H9 (cell line): ENCODE measurements at regions not wholly inside any gene's neighbourhood (a gene's known extent, or its start where the extent isn't known, plus 50 kb on each side); places are given as distances from the start of the nearest gene placed in this dataset.

Experiments
- DNase-seq: peaks from one replicate; pipeline ENCODE4 v3.0.0-alpha.2; 2017
- H2AFZ ChIP-seq: one replicate; pipeline ENCODE4 v1.6.1; 2013; ENCODE audit warnings: mild to moderate bottlenecking, low read length, control low read depth, moderate library complexity
- H2AK5ac ChIP-seq: 2 replicates; pipeline ENCODE4 v1.6.1; 2013; ENCODE audit warnings: low read length, control low read depth, mixed read lengths; ENCODE audit not compliant: insufficient read length
- H2BK120ac ChIP-seq: one replicate; pipeline ENCODE4 v1.6.1; 2013; ENCODE audit warnings: low read depth, mild to moderate bottlenecking, low read length, control low read depth, inconsistent platforms; ENCODE audit not compliant: poor library complexity, severe bottlenecking
- H2BK12ac ChIP-seq: 2 replicates; pipeline ENCODE4 v1.6.1; 2013; ENCODE audit warnings: low read length, control low read depth, mixed read lengths, low read depth; ENCODE audit not compliant: insufficient read length
- H2BK15ac ChIP-seq: 2 replicates; pipeline ENCODE4 v1.6.1; 2013; ENCODE audit warnings: low read depth, low read length, control low read depth
- H2BK20ac ChIP-seq: one replicate; pipeline ENCODE4 v1.6.1; 2013; ENCODE audit warnings: low read depth, mild to moderate bottlenecking, low read length, control low read depth, inconsistent platforms; ENCODE audit not compliant: poor library complexity, severe bottlenecking
- H2BK5ac ChIP-seq: 2 replicates; pipeline ENCODE4 v1.6.1; 2013; ENCODE audit warnings: low read length, control low read depth, mixed read lengths; ENCODE audit not compliant: insufficient read length
- H3K14ac ChIP-seq: 2 replicates; pipeline ENCODE4 v1.6.1; 2013; ENCODE audit warnings: low read length, control low read depth; ENCODE audit not compliant: insufficient read depth
- H3K18ac ChIP-seq: 2 replicates; pipeline ENCODE4 v1.6.1; 2013; ENCODE audit warnings: low read depth, mild to moderate bottlenecking, mixed read lengths, low read length, control low read depth; ENCODE audit not compliant: insufficient read length
- H3K23ac ChIP-seq: 2 replicates; pipeline ENCODE4 v1.6.1; 2013; ENCODE audit warnings: low read length, control low read depth, mixed read lengths, low read depth; ENCODE audit not compliant: insufficient read length
- H3K23me2 ChIP-seq: 2 replicates; pipeline ENCODE4 v1.6.1; 2013; ENCODE audit warnings: low read depth, mild to moderate bottlenecking, mixed read lengths, low read length, control low read depth; ENCODE audit not compliant: insufficient read length, poor library complexity, severe bottlenecking
- H3K27ac ChIP-seq: 2 replicates; pipeline ENCODE4 v1.5.1; 2013; ENCODE audit warnings: low read length, control low read depth, mixed read lengths, low read depth; ENCODE audit not compliant: insufficient read length
- H3K27me3 ChIP-seq: 2 replicates; pipeline ENCODE4 v1.6.1; 2013; ENCODE audit warnings: low read length, control low read depth, inconsistent platforms; ENCODE audit not compliant: insufficient read depth
- H3K4ac ChIP-seq: 2 replicates; pipeline ENCODE4 v1.6.1; 2013; ENCODE audit warnings: low read depth, mild to moderate bottlenecking, control low read depth, inconsistent platforms, low read length, moderate library complexity
- H3K4me1 ChIP-seq: 2 replicates; pipeline ENCODE4 v1.6.1; 2013; ENCODE audit warnings: low read length, control low read depth, inconsistent platforms; ENCODE audit not compliant: insufficient read depth
- H3K4me2 ChIP-seq: 2 replicates; pipeline ENCODE4 v1.6.1; 2013; ENCODE audit warnings: low read length, control low read depth, mixed read lengths; ENCODE audit not compliant: insufficient read length, insufficient read depth
- H3K56ac ChIP-seq: 2 replicates; pipeline ENCODE4 v1.6.1; 2013; ENCODE audit warnings: low read depth, mild to moderate bottlenecking, mixed read lengths, low read length, control low read depth; ENCODE audit not compliant: insufficient read length
- H3K79me1 ChIP-seq: 2 replicates; pipeline ENCODE4 v1.6.1; 2013; ENCODE audit warnings: low read depth, mild to moderate bottlenecking, moderate library complexity, low read length, control low read depth, inconsistent platforms; ENCODE audit not compliant: insufficient read depth, poor library complexity, severe bottlenecking
- H3K79me2 ChIP-seq: 2 replicates; pipeline ENCODE4 v1.6.1; 2013; ENCODE audit warnings: low read length, control low read depth, inconsistent platforms; ENCODE audit not compliant: insufficient read depth
- H3K9ac ChIP-seq: 2 replicates; pipeline ENCODE4 v1.6.1; 2013; ENCODE audit warnings: low read length, control low read depth, mixed read lengths; ENCODE audit not compliant: insufficient read length; ENCODE audit errors: extremely low read depth
- H3K9me3 ChIP-seq: one replicate; pipeline ENCODE4 v1.6.1; 2013; ENCODE audit warnings: low read depth, low read length, inconsistent platforms; ENCODE audit not compliant: control insufficient read depth
- H3T11ph ChIP-seq: one replicate; pipeline ENCODE4 v1.6.1; 2013; ENCODE audit warnings: mild to moderate bottlenecking, low read length, control low read depth, inconsistent platforms
- H4K20me1 ChIP-seq: one replicate; pipeline ENCODE4 v1.6.1; 2013; ENCODE audit not compliant: control insufficient read depth, insufficient read length, insufficient read depth
- H4K5ac ChIP-seq: 2 replicates; pipeline ENCODE4 v1.6.1; 2013; ENCODE audit warnings: low read depth, mild to moderate bottlenecking, mixed read lengths, low read length, control low read depth; ENCODE audit not compliant: insufficient read length
- H4K8ac ChIP-seq: replicated peaks from 2 replicates; pipeline ENCODE4 v1.6.1; 2013; ENCODE audit warnings: low read length, control low read depth, mixed read lengths, low read depth; ENCODE audit not compliant: insufficient read length
- H4K91ac ChIP-seq: 2 replicates; pipeline ENCODE4 v1.6.1; 2013; ENCODE audit warnings: low read depth, mild to moderate bottlenecking, moderate library complexity, mixed read lengths, low read length, control low read depth; ENCODE audit not compliant: insufficient read length
- H3K27ac Mint-ChIP-seq, 3 experiments: 2 replicates in 2 of 3; 3 replicates in 1 of 3; pipeline ENCODE4 v1.8.0; 2020 to 2021; ENCODE audit warnings: mixed read lengths in 3 of 3, mild to moderate bottlenecking in 1 of 3, moderate library complexity in 1 of 3
- H3K27me3 Mint-ChIP-seq: 2 replicates; pipeline ENCODE4 v1.8.0; 2021; ENCODE audit warnings: low read depth, mild to moderate bottlenecking, moderate library complexity, mixed read lengths
- H3K36me3 Mint-ChIP-seq, 3 experiments: 2 replicates in 2 of 3; 3 replicates in 1 of 3; pipeline ENCODE4 v1.8.0; 2020 to 2021; ENCODE audit warnings: low read depth in 3 of 3, mixed read lengths in 3 of 3; ENCODE audit not compliant: insufficient read depth in 1 of 3
- H3K4me1 Mint-ChIP-seq, 2 experiments: 2 replicates each; pipeline ENCODE4 v1.8.0; 2020; ENCODE audit warnings: mixed read lengths in 2 of 2
- H3K4me3 Mint-ChIP-seq, 2 experiments: 2 replicates in 1 of 2; 3 replicates in 1 of 2; pipeline ENCODE4 v1.8.0; 2020 to 2021; ENCODE audit warnings: mild to moderate bottlenecking in 2 of 2, mixed read lengths in 2 of 2, moderate library complexity in 1 of 2
- H3K9me3 Mint-ChIP-seq, 2 experiments: 2 replicates in 1 of 2; 3 replicates in 1 of 2; pipeline ENCODE4 v1.8.0; 2020; ENCODE audit warnings: mild to moderate bottlenecking in 2 of 2, mixed read lengths in 2 of 2, moderate library complexity in 1 of 2
- WGBS: extraction: QIAGEN DNeasy Blood & Tissue Kit; methylation state at CpG from one replicate; pipeline ENCODE4 v1.1.7; 2013; ENCODE audit warnings: missing lambda C conversion rate, low lambda C conversion rate, mixed read lengths; ENCODE audit not compliant: insufficient read length; ENCODE audit errors: extremely low coverage; 5-methylcytosine and 5-hydroxymethylcytosine counted together
- TF ChIP-seq, protein P1 (sequence below): fragments of 200-600 bp; sonication (generic); conservative IDR thresholded peaks from 3 replicates; pipeline ENCODE4 v1.8.0; 2021; ENCODE audit warnings: antibody characterized with exemption, mild to moderate bottlenecking

DNA sequence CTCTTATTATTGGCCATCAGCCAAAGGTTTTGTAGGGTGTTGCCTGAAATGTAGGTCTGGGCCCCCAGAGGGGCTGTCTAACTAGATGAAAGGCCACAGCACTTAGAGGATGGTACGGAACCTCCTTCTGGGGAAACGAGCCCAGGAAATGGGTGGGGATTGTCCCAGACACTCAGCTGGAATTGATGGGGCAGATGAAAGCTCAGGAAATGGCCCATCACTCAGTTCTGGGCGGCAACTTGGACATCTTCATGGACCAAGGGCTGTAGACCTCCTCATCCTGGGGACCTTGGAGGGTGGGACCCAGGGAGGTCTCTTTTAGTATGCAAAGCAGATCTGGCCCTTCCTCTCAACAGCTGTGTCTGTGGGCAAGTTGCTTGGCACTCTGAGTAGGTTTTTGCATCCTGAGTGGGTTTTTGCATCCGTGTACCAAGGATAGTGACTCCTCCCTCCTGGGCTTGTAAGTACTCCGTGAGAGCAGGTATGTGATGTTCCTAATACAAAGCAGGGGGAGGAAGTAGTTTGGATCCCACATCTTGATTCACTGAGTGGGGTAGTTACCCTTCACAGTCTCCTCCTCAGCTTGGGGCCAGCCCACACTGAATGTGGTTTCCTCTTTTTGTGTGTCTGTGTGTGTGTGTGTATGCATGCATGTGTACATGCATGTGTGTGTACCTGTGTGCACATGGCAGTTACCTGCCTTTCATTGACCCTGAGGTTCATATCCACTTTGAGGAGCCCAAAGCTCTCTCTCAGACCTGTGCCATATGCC lies 292.0 kb downstream of the RPLP1 start:
- Histone ChIP-seq H2BK120ac (no peak overlapping the region), H2AFZ (no peak overlapping the region), H4K8ac (no peak overlapping the region), H3K23ac (no peak overlapping the region), H3K4ac (no peak overlapping the region), H2BK20ac (no peak overlapping the region), H3T11ph (no peak overlapping the region), H3K23me2 (no peaks in the 10 kb centered on the region), H2BK15ac (no peak overlapping the region), H4K5ac (no peak overlapping the region), H3K4me2 (no peak overlapping the region), H3K14ac (no peak overlapping the region), H2BK12ac (no peak overlapping the region), H2BK5ac (no peak overlapping the region), H3K56ac (no peak overlapping the region), H4K20me1 (no peaks in the 10 kb centered on the region), H3K27ac (no peak overlapping the region), H3K9ac (no peak overlapping the region), H3K9me3 (peaks cover 6% of the 10 kb centered on the region), H3K79me2 (no peaks in the 10 kb centered on the region), H3K79me1 (no peaks in the 10 kb centered on the region), H3K27me3 (no peaks in the 10 kb centered on the region), H3K18ac (no peak overlapping the region), H3K4me1 (peaks cover 3% of the 10 kb centered on the region; the same call in 1 of the 2 replicates), H4K91ac (no peak overlapping the region), H2AK5ac (no peak overlapping the region)
- no peak for DNase-seq
- Mint-ChIP-seq H3K27ac (no peak overlapping the region), H3K36me3 (peaks cover 0 to 6% (median 0%) of the 10 kb centered on the region in 3 experiments; a peak in 2 of 7 replicates), H3K4me1 (peaks cover 7 to 11% of the 10 kb centered on the region in 2 experiments), H3K27me3 (no peaks in the 10 kb centered on the region; the same call in 1 of the 2 replicates), H3K9me3 (peaks cover 6 to 15% of the 10 kb centered on the region in 2 experiments; a peak in 2 of 5 replicates), H3K4me3 (no peak overlapping the region)
- no CpG with 5 or more reads among the region's 5 CpGs for WGBS
- TF ChIP-seq, protein P1, sequence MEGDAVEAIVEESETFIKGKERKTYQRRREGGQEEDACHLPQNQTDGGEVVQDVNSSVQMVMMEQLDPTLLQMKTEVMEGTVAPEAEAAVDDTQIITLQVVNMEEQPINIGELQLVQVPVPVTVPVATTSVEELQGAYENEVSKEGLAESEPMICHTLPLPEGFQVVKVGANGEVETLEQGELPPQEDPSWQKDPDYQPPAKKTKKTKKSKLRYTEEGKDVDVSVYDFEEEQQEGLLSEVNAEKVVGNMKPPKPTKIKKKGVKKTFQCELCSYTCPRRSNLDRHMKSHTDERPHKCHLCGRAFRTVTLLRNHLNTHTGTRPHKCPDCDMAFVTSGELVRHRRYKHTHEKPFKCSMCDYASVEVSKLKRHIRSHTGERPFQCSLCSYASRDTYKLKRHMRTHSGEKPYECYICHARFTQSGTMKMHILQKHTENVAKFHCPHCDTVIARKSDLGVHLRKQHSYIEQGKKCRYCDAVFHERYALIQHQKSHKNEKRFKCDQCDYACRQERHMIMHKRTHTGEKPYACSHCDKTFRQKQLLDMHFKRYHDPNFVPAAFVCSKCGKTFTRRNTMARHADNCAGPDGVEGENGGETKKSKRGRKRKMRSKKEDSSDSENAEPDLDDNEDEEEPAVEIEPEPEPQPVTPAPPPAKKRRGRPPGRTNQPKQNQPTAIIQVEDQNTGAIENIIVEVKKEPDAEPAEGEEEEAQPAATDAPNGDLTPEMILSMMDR: no peak
